ENCODE measurements at regions not wholly inside any gene's neighbourhood (a gene's known extent, or its start where the extent isn't known, plus 50 kb on each side); places are given as distances from the start of the nearest gene placed in this dataset.

DNA sequence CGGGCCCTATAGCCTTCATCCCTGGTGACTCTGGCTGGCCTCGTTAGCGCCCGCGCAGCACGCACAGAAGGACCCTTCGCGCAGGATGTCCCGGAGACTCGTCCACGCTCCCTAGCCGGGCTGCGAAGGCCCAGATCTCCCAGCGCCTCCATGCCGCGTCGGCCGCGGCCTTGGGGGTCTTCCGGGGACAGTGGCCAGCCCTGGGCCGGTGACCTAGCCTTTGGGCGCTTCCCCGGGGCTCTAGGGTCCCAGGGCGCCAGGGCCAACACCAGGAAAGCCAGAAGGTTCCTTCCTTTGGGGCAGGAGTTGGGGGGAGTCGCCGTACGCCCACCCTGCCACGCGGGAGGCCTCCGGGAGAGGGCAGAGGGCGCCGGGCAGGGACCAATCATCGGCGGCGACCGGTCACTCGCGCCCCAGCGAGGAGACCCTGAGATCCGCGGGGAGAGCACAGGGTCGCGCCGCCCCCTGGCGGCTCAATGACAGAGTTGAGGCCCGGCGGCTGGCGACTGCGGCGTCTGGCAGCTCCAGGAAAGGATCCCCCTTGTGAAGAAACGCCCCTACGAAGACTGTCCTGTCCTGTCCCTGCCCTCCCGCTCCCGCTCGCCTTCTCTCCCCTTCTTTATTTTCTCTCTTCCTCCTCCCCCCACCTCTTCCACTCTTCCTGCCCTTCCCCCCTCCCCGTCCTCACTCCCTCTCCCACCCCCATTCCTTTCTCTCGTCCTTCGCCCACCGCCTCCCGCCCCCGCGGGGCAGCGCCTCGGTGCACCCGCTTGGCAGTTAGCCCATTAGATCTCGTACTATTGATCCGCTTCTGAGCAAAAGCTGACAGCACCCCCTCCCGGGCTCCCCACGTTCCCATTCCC, 62.3 kb upstream of the LBX1 start:
- TF ChIP-seq, protein P1, sequence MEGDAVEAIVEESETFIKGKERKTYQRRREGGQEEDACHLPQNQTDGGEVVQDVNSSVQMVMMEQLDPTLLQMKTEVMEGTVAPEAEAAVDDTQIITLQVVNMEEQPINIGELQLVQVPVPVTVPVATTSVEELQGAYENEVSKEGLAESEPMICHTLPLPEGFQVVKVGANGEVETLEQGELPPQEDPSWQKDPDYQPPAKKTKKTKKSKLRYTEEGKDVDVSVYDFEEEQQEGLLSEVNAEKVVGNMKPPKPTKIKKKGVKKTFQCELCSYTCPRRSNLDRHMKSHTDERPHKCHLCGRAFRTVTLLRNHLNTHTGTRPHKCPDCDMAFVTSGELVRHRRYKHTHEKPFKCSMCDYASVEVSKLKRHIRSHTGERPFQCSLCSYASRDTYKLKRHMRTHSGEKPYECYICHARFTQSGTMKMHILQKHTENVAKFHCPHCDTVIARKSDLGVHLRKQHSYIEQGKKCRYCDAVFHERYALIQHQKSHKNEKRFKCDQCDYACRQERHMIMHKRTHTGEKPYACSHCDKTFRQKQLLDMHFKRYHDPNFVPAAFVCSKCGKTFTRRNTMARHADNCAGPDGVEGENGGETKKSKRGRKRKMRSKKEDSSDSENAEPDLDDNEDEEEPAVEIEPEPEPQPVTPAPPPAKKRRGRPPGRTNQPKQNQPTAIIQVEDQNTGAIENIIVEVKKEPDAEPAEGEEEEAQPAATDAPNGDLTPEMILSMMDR (IDR thresholded peaks at IDR 0.05) = peak; percentile 32 to 68 (median 54)
- TF ChIP-seq POLR2A (IDR thresholded peaks at IDR 0.05) = no peak

Measured in adrenal gland (tissue), 5 donors.